ENCODE measurements at regions not wholly inside any gene's neighbourhood (a gene's known extent, or its start where the extent isn't known, plus 50 kb on each side); places are given as distances from the start of the nearest gene placed in this dataset.

DNA sequence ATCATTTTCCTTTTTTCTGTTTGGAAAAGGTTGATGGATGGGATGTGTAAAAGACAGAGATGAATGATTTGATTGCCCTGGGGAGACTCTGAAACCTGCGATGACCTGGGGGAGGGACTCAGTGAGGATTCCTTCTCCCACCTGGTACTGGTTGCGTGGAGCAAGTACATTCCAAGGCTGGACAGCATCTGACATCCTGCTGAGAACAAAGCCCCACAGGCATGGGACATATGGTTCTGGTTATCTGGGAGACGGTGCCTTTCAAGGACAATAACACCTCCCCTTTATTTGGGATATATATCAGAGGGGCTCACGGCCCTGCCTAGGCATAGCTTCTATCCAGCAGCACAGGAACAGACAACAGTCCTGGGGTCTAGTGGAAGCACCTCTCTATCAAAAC, 527.8 kb downstream of the METTL15 start:
- TF ChIP-seq, protein P1, sequence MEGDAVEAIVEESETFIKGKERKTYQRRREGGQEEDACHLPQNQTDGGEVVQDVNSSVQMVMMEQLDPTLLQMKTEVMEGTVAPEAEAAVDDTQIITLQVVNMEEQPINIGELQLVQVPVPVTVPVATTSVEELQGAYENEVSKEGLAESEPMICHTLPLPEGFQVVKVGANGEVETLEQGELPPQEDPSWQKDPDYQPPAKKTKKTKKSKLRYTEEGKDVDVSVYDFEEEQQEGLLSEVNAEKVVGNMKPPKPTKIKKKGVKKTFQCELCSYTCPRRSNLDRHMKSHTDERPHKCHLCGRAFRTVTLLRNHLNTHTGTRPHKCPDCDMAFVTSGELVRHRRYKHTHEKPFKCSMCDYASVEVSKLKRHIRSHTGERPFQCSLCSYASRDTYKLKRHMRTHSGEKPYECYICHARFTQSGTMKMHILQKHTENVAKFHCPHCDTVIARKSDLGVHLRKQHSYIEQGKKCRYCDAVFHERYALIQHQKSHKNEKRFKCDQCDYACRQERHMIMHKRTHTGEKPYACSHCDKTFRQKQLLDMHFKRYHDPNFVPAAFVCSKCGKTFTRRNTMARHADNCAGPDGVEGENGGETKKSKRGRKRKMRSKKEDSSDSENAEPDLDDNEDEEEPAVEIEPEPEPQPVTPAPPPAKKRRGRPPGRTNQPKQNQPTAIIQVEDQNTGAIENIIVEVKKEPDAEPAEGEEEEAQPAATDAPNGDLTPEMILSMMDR (conservative IDR thresholded peaks at IDR 0.05; ENCODE audit: low read depth, low read length), result no peak
- TF ChIP-seq EZH2 (IDR thresholded peaks at IDR 0.05; ENCODE audit: low read length, unreplicated experiment) (no peak), EZH2phosphoT487 (IDR thresholded peaks at IDR 0.05; ENCODE audit: borderline replicate concordance, low read length) (no peak)
